DMS53 (cell line): ENCODE measurements at regions not wholly inside any gene's neighbourhood (a gene's known extent, or its start where the extent isn't known, plus 50 kb on each side); places are given as distances from the start of the nearest gene placed in this dataset.
"Not testable (repeated sequence)": the region's sequence is repeated elsewhere in the genome, so short reads cannot be mapped to it uniquely, and the experiment has no call there.

Experiments
- DNase-seq: peaks from one replicate; lab custom pipeline; 2025; lab: John Stamatoyannopoulos, UW

DNA sequence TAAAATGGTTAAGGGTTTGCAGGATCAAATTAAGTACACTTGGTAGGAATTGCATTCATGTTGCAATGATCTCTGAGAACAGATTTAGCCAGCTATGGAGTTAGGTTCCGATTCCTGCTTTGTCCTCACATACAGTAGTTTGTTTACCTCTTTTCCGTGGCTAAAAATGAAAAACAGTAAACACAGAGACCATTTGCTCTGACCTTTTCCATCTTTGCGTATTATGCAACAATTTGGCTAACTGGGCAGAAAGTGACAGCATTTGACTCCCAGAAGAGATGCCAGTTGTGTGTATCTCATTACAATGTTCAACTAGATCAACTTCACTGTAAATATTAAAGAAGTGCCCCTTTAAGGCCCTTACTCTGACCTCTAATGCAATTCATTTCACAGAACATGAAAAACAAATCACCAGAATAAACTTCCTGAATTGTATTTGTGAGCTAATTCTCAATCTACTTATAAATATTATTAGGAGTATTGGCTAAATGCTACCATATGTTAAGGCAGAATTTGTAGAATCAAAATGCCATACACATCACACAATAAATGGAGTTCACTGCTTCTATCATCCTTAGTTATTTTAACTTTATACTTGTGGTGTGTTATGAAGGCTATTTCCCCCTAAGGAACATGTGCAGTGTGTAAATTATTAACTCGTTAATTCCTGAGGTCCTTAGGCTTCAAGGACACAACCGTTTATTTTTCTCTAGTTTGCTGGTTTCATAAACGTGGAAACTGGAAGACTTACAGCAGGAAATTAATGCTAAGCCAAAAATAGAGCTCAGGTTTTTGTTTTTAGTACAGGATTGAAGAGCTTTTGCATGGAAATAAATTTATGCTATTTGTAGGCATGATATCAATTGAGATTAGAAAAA lies 380.7 kb upstream of the CITED2 start:
- DNase-seq = peak; percentile 1

DNA sequence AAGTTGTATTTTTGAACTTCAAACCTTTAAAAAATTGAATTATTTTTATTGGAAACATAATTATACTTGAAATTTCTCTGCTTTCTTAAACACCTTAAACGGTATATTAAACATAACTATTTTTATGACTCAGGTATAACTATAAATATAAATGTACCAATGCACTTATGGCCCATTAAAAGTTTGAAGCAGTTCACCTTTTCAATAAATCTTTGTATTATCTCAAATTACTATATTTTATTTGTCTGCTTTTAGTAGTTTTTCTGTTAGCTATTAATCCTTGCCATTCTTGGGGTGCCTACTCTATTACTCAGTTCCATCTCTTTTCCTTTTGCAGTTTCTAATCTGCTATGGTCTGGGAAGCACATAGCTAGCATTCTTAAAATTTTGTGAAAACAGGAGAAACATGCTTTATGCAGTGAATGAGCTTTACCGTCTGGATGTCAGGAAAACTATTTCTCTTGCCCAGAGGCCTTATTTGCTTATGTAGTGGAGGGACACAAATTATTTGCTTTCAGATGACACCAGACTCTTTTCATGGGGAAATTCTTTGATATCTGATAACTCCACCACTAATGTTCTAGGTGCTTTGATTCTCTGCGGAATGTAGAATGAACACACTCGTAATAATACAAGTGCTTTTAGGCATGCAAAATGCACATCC lies 378.9 kb upstream of the CITED2 start:
- no peak for DNase-seq

DNA sequence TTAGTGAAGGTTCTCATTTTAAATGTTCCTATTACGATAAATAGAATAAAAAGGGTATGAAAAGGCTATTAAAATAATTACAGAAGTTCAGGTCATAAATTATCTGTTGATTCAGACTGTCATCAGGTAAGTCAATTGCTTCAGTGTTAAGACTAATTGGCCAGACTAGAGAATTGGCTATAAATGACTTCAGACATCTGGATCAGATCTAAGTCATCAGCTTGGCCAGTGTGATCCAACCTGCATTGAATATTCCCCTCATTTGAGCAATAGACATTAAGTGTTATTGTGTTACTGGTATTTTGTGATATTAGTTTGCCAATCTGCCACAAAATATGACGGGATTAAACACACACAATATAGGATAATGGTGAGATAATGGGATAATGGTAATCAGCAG lies 377.6 kb upstream of the CITED2 start:
- DNase-seq = no peak

DNA sequence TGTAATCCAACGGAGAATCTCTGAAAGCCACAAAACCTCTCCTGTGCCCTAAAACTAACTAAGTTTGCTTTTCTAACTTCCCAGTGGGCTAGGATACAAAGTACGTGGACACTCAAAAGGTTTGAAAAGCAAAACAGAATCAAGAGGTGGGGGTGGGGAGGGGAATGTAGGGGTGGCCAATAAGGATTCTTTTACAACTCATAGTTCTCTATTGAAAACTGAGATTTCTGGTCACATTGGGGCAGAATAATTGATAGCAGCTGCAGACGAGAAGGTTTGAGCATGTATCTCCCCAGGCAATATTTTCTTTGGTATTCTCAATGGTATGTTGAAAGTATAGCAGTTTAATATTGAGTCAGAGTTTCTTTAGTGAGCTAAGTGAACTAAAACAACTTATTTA lies 376.7 kb upstream of the CITED2 start:
- no peak for DNase-seq

DNA sequence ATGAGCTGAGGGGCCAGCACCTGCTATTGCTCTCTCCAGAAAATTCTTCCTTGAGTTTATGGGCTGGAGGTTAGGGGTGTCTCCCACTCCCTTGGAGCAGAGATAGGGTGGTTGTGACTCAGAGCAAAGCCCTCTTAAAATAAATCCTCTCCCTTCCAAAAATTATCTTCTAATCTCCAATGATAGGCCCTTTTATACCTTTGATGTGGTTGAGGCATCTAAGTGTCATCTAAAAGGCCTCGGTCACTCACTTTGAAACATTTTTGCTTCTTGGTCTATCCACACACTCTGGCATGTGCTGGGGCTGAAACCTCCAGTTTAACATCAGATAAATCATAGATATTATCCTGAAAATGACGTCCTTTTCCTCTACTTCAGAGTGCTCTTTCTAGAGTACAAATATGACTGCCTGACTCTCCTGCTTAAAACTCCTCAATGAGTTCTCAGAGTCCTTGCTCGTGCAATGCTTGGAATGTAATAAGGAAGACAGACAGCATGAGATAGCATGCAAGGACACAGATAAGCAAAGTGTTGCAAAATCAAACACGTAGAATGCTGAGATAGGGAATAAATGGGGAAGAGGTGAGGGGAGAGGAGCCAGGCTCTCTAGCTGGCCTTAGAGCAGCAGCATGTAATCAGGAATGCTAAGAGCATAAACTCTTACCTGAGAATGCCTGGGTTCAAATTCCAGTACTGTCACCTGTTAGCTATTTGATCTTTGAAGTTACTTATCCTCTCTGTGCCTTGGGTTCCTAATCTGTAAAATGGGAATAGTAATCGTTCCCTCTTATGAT lies 374.1 kb upstream of the CITED2 start:
- DNase-seq = no peak

DNA sequence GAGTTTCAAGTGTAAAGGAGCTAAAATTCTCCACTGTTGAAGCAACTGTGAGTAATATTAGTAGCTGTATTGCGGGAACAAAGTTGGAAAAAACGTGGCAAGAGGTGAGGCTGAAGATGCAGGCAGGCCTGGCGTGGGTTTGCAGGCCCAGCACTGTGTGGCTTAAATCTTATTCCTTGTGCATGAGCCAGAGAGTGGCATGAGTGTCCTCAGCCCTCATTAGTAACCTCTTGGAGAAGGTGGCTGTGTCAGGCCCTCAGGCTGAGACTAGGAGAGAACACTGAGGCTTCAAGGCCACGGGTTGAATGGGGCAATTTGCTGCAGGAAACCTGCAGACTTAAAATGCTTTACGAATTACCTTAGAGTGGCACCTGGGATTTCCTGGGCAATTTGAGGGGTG lies 372.7 kb upstream of the CITED2 start:
- no peak for DNase-seq

DNA sequence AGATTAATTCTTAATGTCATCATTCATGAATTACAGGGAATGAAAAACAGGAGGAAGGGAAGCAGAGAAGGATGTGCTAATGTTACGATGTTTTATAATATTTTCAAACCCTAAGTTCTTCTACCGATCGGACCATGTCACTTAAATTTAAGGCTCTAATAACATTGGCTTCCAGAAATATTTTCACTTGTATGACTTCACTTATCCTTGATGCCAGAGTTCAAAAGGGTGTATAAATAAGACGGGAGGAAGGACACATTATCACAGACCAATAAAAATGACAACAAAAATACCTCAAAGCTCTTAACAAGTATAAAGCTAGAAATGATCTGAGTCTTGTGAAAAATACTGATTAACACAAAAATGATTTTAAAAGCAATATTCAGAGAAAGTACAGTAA lies 370.4 kb upstream of the CITED2 start:
- no peak for DNase-seq

DNA sequence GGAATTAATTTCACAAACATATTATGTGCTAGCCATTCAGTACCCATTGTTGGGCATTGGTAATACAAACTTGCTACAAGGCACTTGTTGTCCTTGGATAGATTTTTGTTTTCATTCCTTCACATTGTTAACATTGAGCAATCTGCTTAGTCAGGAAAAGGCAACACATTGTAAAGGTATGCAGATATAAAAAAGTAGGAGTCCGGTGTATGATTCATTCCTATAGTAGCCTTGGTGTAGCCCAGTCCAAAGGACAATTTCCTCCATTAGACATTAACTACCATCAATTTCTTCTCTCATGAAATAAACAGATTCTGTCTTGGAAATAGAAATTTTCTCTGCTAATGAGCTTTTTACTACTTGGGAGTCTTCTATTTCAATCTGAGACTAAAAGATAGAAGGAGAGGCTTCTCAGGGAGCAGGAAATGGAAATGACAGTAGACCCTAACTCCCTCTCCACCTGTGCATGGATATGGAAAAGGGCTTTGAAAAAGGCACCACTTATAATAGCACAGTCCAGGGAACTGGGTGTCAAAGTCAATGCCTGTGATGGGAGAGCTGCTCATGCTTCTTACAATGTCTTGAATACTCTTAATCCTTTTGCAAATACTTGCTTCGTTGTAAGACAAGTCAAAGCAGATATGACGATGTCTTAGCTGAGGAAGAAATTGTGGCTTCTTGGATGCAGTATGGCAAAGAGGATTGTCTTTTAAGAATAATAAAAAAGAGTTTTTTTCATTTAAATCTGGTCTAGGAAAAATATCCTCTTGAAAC lies 369.4 kb upstream of the CITED2 start:
- peak; percentile 1 for DNase-seq

DNA sequence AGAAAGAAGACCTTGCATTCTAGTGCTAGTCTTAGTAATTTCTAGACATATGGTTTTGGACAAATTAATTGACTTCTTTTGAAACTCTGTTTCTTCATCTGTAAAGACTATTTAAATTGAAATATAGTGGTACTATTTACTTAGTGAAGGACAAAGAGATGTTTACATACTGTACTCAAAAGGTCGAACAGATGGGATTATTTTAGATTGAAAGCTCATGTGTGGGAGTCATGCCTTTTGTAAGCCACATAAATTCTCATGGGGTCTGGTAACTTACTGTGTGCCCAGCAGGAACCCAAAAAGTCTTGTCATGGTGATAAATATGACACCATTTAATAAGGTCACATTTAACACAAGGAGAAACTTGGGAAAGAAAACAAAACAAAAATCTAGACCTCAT lies 368.2 kb upstream of the CITED2 start:
- peak; percentile 2 for DNase-seq

DNA sequence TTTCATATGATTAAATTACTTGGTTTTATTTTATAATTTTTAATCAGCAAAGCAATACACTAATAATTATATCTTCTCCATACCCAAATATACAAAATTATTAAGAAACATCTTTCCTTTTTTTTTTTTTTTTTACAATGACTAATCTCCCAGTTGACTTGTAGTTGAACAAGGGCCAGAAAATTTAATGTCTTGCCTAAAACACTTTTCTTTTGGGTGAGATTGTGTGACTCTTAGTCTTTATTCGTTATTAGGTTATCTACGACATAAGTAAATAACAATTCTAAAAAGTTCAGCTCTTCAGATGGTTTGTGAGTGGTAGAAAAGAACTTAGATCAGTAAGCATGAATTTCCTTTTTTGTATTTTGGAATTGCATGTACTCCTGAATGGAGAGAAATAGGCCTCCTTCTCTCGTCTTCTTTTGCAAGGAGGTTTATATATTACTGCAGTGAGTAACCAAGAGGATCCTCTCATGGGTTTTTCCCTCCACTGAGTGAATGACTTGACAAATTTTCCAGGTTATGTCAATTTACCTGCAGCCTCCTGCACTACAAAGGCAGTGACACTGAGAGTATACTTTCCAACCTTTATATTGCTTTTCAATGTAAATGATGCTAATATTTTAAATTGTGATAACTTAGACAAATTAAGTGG lies 364.5 kb upstream of the CITED2 start:
- DNase-seq = no peak

DNA sequence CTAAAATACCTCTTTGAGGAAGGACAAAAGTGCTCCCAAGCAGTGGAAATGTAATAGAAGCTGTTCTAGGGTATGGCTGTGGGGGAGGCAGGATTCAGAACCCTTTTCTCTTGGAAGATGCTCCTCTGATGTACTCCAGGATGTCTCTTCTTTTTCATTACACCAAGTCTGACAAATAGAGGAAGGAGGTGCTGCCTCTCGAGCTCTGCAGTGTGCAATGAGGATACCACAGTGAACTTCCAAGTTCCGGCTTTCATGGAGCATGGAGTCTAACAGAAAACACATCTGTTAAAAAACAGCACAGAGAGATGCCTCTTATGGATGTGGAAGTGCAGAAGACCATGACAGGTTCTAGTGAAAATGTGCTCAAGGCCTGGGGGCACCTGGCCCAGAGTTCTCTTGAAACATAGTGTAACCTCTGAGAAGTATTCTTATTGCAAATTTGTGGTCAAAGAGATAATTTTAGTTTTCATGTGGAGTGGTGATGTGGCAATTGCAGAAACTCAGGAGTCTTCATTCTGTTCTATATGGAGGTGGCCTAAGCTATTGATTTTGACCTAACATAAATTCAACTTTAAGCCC lies 362.0 kb upstream of the CITED2 start:
- no peak for DNase-seq

DNA sequence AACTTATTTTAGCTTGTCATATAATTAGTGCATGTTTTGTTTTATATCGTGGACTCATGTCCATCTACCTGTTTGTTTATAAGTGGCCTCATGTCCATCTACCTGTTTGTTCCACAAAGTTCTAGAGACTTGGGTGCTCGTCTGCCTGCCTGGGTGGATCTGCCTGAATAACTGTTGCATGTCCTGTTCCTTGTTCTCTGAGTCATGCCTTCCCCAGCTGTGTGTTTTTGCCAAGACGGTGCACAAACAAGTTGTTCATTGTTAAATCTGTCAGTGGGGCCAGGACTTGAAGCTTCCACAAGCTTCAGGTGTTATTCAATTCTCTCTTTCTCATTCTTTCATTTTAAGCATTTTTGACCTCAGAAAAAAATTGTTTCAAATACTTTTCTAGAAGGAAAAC lies 358.0 kb upstream of the CITED2 start:
- DNase-seq = peak; percentile 20

DNA sequence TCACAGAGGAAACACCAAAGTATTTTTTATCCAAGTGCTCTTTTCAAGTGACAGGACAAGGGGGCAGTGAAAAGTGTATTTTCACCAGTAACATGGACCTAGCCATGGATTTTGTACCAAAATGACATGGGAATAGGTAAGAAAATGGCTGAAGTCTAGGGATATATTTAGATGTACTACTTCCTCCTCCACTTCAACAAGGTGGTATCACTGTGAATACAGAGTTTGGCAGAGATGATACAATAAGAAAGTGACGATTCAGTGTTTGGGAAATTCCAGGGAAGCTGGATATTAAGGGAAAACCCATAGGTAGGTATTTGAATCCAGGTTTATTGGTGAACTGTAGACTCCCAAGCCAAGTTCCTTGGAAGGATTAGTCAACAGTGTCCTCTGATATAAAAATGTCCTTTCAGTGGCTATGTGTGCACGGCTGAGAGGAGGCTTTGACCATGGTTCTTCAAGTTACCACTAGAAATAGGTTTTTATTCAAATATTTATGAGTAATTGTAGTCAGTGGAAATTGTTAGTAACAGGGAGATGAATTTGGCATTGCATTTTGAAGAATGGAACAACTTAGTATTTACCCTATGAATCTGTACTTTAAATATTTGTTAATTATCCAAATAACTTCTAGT lies 356.0 kb upstream of the CITED2 start:
- no peak for DNase-seq

DNA sequence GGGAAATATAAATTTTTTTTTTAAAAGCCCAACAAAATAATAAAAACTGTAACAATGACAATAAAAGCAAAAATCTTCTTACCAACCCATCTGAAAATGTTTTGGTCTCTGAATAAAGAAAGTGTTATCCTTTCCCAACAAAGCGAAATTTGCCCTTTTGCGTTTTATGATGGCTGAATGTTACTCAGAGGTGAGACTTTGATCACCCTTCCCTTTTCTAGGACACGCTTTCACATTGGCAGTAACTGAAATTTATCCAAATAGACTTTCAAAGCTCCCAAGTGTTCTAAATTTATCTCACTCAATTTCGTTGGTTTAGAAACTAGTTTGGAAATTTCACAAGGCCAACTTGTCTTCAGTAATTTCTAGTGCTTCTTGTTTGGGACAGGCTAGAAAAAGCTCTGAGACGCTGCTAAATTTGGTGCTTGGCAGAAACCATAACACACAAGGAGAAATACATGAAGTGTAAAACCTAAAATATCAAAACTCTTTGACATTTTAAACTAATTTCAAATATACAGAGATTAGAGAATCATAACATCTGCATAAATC lies 354.5 kb upstream of the CITED2 start:
- DNase-seq = no peak

DNA sequence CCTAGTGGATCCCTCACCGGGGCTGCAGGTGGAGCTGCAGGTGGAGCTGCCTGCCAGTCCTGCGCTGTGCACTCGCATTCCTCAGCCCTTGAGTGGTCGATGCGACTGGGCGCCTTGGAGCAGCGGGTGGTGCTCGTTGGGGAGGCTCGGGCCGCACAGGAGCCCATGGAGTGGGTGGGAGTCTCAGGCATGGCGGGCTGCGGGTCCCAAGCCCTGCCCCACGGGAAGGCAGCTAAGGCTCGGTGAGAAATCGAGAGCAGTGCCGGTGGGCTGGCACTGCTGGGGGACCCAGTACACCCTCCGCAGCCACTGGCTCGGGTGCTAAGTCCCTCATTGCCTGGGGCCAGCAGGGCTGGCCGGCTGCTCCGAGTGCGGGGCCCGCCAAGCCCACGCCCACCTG lies 351.8 kb upstream of the CITED2 start:
- not testable (repeated sequence) for DNase-seq

DNA sequence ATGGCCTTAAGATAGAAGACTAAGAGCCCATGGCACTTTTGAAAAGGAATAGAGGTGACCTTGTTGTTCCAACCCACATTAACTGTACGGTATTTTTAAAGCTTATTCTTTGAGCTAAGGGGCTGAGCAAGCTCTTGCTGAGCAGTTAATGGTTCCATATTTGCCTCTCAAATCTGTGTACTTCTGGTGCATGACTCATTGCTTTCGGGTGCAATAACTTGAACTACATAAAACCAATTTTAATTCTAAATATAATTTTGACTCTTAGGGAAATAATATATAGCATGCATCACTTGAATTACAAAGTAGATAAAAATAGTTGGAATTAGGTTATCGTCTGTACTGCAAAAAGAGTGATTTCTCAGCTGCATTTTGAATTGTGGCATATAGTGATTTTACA lies 348.1 kb upstream of the CITED2 start:
- peak; percentile 1 for DNase-seq

DNA sequence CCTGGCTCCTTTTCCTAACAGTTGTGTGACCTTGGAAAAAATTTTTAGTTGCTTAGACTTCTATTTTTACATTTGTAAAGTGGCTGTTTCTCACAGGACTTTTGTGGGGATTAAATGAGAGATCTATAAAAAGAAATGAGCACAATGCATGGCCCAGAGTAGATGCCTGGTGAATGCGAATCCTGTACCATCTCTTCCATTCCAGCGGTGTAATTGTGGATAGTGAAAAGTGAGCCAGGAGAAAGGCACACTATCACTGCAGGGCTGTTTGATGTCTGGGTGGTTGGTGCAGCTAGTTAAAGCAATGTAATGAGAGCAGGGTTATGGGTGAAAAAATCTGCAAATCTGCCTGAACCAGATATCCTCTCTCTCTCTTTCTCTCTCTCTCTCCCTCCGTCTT lies 347.5 kb upstream of the CITED2 start:
- DNase-seq = no peak

DNA sequence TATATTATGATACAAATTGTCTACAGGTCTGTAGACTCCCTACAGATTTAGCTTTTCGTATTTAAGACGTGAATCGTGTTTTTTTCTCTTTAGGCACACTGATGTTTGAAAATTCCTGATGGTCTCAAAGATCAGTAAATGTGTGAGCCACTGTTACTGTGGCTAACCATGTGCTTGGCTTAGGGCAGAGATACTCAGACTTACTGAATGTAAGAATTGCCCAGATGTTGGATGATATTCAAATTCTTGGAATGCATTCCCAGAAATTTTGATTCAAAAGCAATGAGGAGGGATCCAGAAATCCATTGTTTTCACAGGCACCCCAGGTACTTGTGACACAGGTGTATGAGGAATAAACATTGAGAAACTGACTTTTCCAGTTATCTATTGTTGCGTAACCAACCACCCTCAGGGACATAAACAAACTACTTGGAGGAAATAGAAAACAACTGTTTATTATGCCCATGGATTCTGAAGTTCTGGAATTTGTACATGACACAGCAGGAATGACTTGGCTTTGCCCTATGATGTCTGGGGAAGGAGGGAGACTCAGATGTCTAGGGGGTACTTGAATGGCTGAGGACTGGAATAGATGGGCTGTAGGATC lies 339.6 kb upstream of the CITED2 start:
- peak; percentile 27 for DNase-seq

DNA sequence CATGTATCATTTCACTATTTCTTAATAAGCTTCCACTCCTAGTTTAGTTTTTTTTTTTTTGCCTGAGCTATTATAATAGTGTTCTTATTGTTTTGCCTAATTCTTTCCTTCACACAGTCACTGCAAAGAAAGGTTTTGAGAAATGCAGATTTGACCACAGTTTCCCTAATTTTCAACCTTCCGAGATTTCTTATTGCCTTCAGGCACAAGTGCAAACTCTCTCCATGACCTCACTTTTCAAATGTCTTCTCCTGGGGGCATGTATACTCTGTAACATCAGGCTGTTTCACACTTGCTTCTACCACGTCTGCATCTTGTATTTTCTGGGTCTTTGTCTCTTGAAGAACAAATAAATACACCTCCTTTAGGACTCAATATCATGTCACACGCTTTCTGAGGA lies 339.0 kb upstream of the CITED2 start:
- DNase-seq = no peak

DNA sequence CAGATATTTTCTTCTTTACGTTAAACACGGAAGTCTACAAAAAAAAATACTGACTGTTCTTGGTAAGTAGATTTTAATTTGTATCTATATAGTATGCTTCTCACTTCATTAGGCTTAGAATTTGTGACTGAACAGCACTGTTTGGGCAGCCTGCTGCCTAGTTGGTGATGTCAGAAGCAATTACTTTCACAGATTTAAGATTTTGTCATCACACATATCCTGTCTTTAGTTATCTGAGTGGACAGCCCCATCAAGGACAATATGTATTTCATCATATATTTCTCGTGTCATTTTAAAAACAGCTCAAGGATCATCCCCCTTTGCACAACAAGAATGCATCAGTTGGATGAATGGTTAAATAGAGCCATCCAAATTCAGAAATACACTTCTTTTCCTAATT lies 338.4 kb upstream of the CITED2 start:
- no peak for DNase-seq
